GM21528 (cell line): ENCODE measurements at regions not wholly inside any gene's neighbourhood (a gene's known extent, or its start where the extent isn't known, plus 50 kb on each side); places are given as distances from the start of the nearest gene placed in this dataset.

ENCODE experiments used
- ATAC-seq: cut with Tn5 transposase; IDR thresholded peaks from one replicate; pipeline ENCODE4 v1.9.1; 2021; ENCODE audit warnings: mild to moderate bottlenecking, moderate library complexity; ENCODE audit not compliant: unreplicated experiment, low FRiP score

- no peak for ATAC-seq
Measured at GRCh38 chr11:91396236-91397133, 828.1 kb upstream of the FAT3 start.

- no peak for ATAC-seq
Measured at GRCh38 chr11:91394727-91395414, 829.7 kb upstream of the FAT3 start.

- ATAC-seq, result no peak
Measured at GRCh38 chr11:91394073-91394726, 830.4 kb upstream of the FAT3 start.

- ATAC-seq, result no peak
Measured at GRCh38 chr11:91382946-91383345, 841.7 kb upstream of the FAT3 start.

- ATAC-seq, result no peak
Measured at GRCh38 chr11:91374794-91375193, 849.8 kb upstream of the FAT3 start.

- ATAC-seq, result no peak
Measured at GRCh38 chr11:91373497-91373896, 851.1 kb upstream of the FAT3 start.

- ATAC-seq, result no peak
Measured at GRCh38 chr11:91366816-91367215, 857.8 kb upstream of the FAT3 start.

GRCh38 chr11:91365986-91366585, 858.5 kb upstream of the FAT3 start:
- no peak for ATAC-seq

GRCh38 chr11:91350931-91351330, 873.7 kb upstream of the FAT3 start:
- ATAC-seq, result no peak

GRCh38 chr11:91326751-91327150, 897.9 kb upstream of the FAT3 start:
- no peak for ATAC-seq

GRCh38 chr11:91326280-91326679, 898.3 kb upstream of the FAT3 start:
- no peak for ATAC-seq

GRCh38 chr11:91314521-91314920, 910.1 kb upstream of the FAT3 start:
- ATAC-seq, result no peak

- no peak for ATAC-seq
Measured at GRCh38 chr11:91312541-91312940, 912.1 kb upstream of the FAT3 start.

GRCh38 chr11:91310085-91310484, 914.5 kb upstream of the FAT3 start:
- ATAC-seq, result no peak

GRCh38 chr11:91308069-91308468, 916.5 kb upstream of the FAT3 start:
- ATAC-seq, result no peak

GRCh38 chr11:91305402-91305801, 919.2 kb upstream of the FAT3 start:
- ATAC-seq, result no peak

- ATAC-seq, result no peak
Measured at GRCh38 chr11:91303749-91304148, 920.9 kb upstream of the FAT3 start.

GRCh38 chr11:91299980-91300379, 924.6 kb upstream of the FAT3 start:
- no peak for ATAC-seq

GRCh38 chr11:91296629-91297028, 928.0 kb upstream of the FAT3 start:
- no peak for ATAC-seq

- no peak for ATAC-seq
Measured at GRCh38 chr11:91295591-91295990, 929.0 kb upstream of the FAT3 start.

GRCh38 chr11:91293119-91293518, 931.5 kb upstream of the FAT3 start:
- ATAC-seq, result no peak
